ENCODE measurements at regions not wholly inside any gene's neighbourhood (a gene's known extent, or its start where the extent isn't known, plus 50 kb on each side); places are given as distances from the start of the nearest gene placed in this dataset.

- intact Hi-C loops (cut with DNase I) = no loop called here
- H3K9ac ChIP-seq (ENCODE audit: low read depth in 2 of 2, low read length in 2 of 2) = no peak overlapping the region
- H3K4me1 ChIP-seq = peaks cover 19% of the 10 kb centered on the region
- no peaks in the 10 kb centered on the region for H3K36me3 ChIP-seq
- H3K27ac ChIP-seq = no peak overlapping the region
- no peaks in the 10 kb centered on the region for H3K27me3 ChIP-seq
- no peak for TF ChIP-seq CTCF (IDR thresholded peaks at IDR 0.05)
- DNase-seq = no peak
- no peaks in the 10 kb centered on the region for H3K9me3 ChIP-seq
- no peak overlapping the region for H3K4me3 ChIP-seq
Measured at GRCh38 chr6:170030284-170030815, 260.5 kb downstream of the DLL1 start.

- Histone ChIP-seq H3K27ac (no peak overlapping the region), H3K4me1 (peaks cover 19% of the 10 kb centered on the region), H3K4me3 (no peak overlapping the region), H3K36me3 (no peaks in the 10 kb centered on the region), H3K9me3 (no peaks in the 10 kb centered on the region), H3K27me3 (no peaks in the 10 kb centered on the region), H3K9ac (ENCODE audit: low read depth in 2 of 2, low read length in 2 of 2) (no peak overlapping the region)
- TF ChIP-seq CTCF (IDR thresholded peaks at IDR 0.05) = no peak
- no peak for DNase-seq
- intact Hi-C loops (cut with DNase I) = no loop called here
Measured at GRCh38 chr6:170029416-170030283, 261.2 kb downstream of the DLL1 start.

GRCh38 chr6:170028629-170029345, 262.1 kb downstream of the DLL1 start:
- Histone ChIP-seq H3K27me3 (no peaks in the 10 kb centered on the region), H3K27ac (no peak overlapping the region), H3K9me3 (no peaks in the 10 kb centered on the region), H3K36me3 (no peaks in the 10 kb centered on the region), H3K4me3 (no peak overlapping the region), H3K4me1 (peaks cover 19% of the 10 kb centered on the region), H3K9ac (ENCODE audit: low read depth in 2 of 2, low read length in 2 of 2) (no peak overlapping the region)
- intact Hi-C loops (cut with DNase I) = no loop called here
- no peak for DNase-seq
- no peak for TF ChIP-seq CTCF (IDR thresholded peaks at IDR 0.05)

- no peaks in the 10 kb centered on the region for H3K9me3 ChIP-seq
- no peak overlapping the region for H3K4me3 ChIP-seq
- TF ChIP-seq CTCF (IDR thresholded peaks at IDR 0.05) = no peak
- no peak overlapping the region for H3K9ac ChIP-seq (ENCODE audit: low read depth in 2 of 2, low read length in 2 of 2)
- peaks cover 19% of the 10 kb centered on the region for H3K4me1 ChIP-seq
- intact Hi-C loops (cut with DNase I) = no loop called here
- no peak for DNase-seq
- H3K27ac ChIP-seq = no peak overlapping the region
- H3K27me3 ChIP-seq = peaks cover 10% of the 10 kb centered on the region
- H3K36me3 ChIP-seq = no peaks in the 10 kb centered on the region
Measured at GRCh38 chr6:170027647-170028043, 263.2 kb downstream of the DLL1 start.

- Histone ChIP-seq H3K4me3 (no peak overlapping the region), H3K4me1 (peaks cover 19% of the 10 kb centered on the region), H3K9ac (ENCODE audit: low read depth in 2 of 2, low read length in 2 of 2) (no peak overlapping the region), H3K36me3 (no peaks in the 10 kb centered on the region), H3K27me3 (peaks cover 11% of the 10 kb centered on the region), H3K9me3 (no peaks in the 10 kb centered on the region), H3K27ac (peak overlapping the region; percentile 3)
- intact Hi-C loops (cut with DNase I) = no loop called here
- DNase-seq = no peak
- no peak for TF ChIP-seq CTCF (IDR thresholded peaks at IDR 0.05)
Measured at GRCh38 chr6:170026751-170027646, 263.9 kb downstream of the DLL1 start.

Measured in colonic mucosa (tissue), 4 donors.